ENCODE measurements at regions not wholly inside any gene's neighbourhood (a gene's known extent, or its start where the extent isn't known, plus 50 kb on each side); places are given as distances from the start of the nearest gene placed in this dataset.

DNA sequence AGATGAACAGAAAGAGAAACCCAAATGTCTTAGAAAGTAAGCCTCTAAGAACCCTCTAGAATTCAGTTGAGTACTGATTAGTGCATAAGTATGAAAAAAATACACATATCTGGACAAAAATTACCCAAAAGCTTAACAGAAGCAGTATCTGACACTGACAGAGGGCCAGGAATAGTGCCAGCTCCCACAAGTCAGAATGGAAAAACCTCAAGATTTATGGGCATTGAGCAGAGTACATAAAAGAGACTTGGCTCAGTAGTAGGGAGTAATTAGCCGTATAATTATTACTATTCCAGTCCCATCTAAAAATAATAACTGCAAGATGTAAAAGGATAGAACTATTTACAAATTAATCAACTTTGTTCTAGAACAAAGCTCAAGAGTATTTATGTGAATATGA is 834.5 kb downstream of the FAM181B start:
- TF ChIP-seq, protein P1, sequence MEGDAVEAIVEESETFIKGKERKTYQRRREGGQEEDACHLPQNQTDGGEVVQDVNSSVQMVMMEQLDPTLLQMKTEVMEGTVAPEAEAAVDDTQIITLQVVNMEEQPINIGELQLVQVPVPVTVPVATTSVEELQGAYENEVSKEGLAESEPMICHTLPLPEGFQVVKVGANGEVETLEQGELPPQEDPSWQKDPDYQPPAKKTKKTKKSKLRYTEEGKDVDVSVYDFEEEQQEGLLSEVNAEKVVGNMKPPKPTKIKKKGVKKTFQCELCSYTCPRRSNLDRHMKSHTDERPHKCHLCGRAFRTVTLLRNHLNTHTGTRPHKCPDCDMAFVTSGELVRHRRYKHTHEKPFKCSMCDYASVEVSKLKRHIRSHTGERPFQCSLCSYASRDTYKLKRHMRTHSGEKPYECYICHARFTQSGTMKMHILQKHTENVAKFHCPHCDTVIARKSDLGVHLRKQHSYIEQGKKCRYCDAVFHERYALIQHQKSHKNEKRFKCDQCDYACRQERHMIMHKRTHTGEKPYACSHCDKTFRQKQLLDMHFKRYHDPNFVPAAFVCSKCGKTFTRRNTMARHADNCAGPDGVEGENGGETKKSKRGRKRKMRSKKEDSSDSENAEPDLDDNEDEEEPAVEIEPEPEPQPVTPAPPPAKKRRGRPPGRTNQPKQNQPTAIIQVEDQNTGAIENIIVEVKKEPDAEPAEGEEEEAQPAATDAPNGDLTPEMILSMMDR (IDR thresholded peaks at IDR 0.05; ENCODE audit: insufficient read depth, low read length), result no peak
- TF ChIP-seq POLR2AphosphoS5 (IDR thresholded peaks at IDR 0.05; ENCODE audit: low read depth), result no peak

Data from HL-60 (cell line).